ENCODE measurements at regions not wholly inside any gene's neighbourhood (a gene's known extent, or its start where the extent isn't known, plus 50 kb on each side); places are given as distances from the start of the nearest gene placed in this dataset.

- TF ChIP-seq, protein P1, sequence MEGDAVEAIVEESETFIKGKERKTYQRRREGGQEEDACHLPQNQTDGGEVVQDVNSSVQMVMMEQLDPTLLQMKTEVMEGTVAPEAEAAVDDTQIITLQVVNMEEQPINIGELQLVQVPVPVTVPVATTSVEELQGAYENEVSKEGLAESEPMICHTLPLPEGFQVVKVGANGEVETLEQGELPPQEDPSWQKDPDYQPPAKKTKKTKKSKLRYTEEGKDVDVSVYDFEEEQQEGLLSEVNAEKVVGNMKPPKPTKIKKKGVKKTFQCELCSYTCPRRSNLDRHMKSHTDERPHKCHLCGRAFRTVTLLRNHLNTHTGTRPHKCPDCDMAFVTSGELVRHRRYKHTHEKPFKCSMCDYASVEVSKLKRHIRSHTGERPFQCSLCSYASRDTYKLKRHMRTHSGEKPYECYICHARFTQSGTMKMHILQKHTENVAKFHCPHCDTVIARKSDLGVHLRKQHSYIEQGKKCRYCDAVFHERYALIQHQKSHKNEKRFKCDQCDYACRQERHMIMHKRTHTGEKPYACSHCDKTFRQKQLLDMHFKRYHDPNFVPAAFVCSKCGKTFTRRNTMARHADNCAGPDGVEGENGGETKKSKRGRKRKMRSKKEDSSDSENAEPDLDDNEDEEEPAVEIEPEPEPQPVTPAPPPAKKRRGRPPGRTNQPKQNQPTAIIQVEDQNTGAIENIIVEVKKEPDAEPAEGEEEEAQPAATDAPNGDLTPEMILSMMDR (IDR thresholded peaks at IDR 0.05) = no peak
- no peak for TF ChIP-seq EP300 (IDR thresholded peaks at IDR 0.05)
These were observed 1340.2 kb upstream of the ZEB2 start for GRCh38 chr2:145860083-145860482.
